ENCODE measurements at regions not wholly inside any gene's neighbourhood (a gene's known extent, or its start where the extent isn't known, plus 50 kb on each side); places are given as distances from the start of the nearest gene placed in this dataset.

DNA sequence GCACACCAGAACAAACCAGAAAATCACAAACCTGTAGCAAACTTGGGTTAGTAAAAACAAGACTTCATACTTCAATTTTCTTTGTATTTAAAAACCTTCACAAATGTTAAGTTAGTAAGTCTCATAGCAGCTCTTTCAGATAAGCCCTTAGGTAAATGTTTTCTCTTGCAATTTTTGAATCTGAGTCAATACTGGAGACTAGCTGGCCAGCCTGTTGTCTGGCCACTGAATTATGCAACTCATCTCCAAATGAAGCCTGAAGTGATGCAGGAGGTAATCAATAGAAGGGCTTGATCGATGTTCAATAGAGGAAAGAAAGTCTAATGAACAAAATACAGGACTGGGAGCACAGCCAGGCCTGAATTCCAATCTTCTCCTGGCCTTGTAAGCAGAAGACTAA is 465.2 kb downstream of the LRIG3 start:
- TF ChIP-seq, protein P1, sequence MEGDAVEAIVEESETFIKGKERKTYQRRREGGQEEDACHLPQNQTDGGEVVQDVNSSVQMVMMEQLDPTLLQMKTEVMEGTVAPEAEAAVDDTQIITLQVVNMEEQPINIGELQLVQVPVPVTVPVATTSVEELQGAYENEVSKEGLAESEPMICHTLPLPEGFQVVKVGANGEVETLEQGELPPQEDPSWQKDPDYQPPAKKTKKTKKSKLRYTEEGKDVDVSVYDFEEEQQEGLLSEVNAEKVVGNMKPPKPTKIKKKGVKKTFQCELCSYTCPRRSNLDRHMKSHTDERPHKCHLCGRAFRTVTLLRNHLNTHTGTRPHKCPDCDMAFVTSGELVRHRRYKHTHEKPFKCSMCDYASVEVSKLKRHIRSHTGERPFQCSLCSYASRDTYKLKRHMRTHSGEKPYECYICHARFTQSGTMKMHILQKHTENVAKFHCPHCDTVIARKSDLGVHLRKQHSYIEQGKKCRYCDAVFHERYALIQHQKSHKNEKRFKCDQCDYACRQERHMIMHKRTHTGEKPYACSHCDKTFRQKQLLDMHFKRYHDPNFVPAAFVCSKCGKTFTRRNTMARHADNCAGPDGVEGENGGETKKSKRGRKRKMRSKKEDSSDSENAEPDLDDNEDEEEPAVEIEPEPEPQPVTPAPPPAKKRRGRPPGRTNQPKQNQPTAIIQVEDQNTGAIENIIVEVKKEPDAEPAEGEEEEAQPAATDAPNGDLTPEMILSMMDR (IDR thresholded peaks at IDR 0.05) = no peak
- no peak for TF ChIP-seq ZFX (IDR thresholded peaks at IDR 0.05; ENCODE audit: borderline replicate concordance)
